Pancreas (tissue), 10 donors: ENCODE measurements at regions not wholly inside any gene's neighbourhood (a gene's known extent, or its start where the extent isn't known, plus 50 kb on each side); places are given as distances from the start of the nearest gene placed in this dataset.
"Not testable (repeated sequence)": the region's sequence is repeated elsewhere in the genome, so short reads cannot be mapped to it uniquely, and the experiment has no call there.

Source experiments
- ATAC-seq, 4 donors: fragments of 200-7000 bp; cut with Tn5 transposase; one replicate each; pipeline versions ENCODE4 v1.8.0 to v1.9.1; 2020; ENCODE audit warnings: mild to moderate bottlenecking in 4 of 4, moderate library complexity in 4 of 4
- DNase-seq, 6 donors: peaks; one replicate each; pipeline ENCODE4 v3.0.0-alpha.2; 2020
- FAIRE-seq: peaks from 2 replicates; lab custom pipeline; 2012; peaks lifted over from hg19 to GRCh38; lab: Jason Lieb, UNC
- H3K27ac ChIP-seq, 4 donors: fragments of 200-600 bp; sonication (generic); 1 replicate in 3 of 4; 2 replicates in 1 of 4; pipeline versions ENCODE4 v1.5.0 to v1.8.0; 2020
- H3K27me3 ChIP-seq, 4 donors: fragments of 200-600 bp; one replicate each; pipeline ENCODE4 v1.8.0; 2021
- H3K36me3 ChIP-seq, 3 donors: fragments of 200-600 bp; sonication (generic) in 1 of 3; one replicate each; pipeline versions ENCODE4 v1.5.0 to v1.8.0; 2020 to 2021
- H3K4me1 ChIP-seq, 3 donors: fragments of 200-600 bp; one replicate each; pipeline ENCODE4 v1.8.0; 2021
- H3K4me3 ChIP-seq, 4 donors: fragments of 200-600 bp; sonication (generic) in 2 of 4; one replicate each; pipeline versions ENCODE4 v1.5.0 to v1.8.0; 2020 to 2021
- H3K9me3 ChIP-seq, 4 donors: fragments of 200-600 bp; one replicate each; pipeline ENCODE4 v1.8.0; 2021
- WGBS, 2 donors: extraction: QIAGEN DNeasy Blood & Tissue Kit; methylation state at CpG; one replicate each; pipeline ENCODE4 v1.1.7; 2013; 5-methylcytosine and 5-hydroxymethylcytosine counted together
- intact Hi-C, 3 donors: fragments of 100-400 bp; cut with DNase I; formaldehyde crosslinking; loops; one replicate each; pipeline versions ENCODE4 v1.11.1 to v1.14.2; 2022
- TF ChIP-seq, protein P1 (sequence below), 4 donors: fragments of 200-600 bp; sonication (generic) in 3 of 4; IDR thresholded peaks; one replicate each; pipeline versions ENCODE4 v1.5.0 to v1.8.0; 2021; ENCODE audit warnings: antibody characterized with exemption in 4 of 4
- donor health status: healthy with polysubstance abuse.
- donor health status: DM: no; HTN: no; CAD: no; lungs with moderate emphysema.
- donor health status: DM: no; HTN: no; CAD: no.
- donor health status: control.
- donor health status: control.
- donor health status: Bipolar disorder and iron deficiency.
- donor health status: DM: yes; HTN: yes; CAD: no.
- donor health status: DM: no; HTN: no; CAD: no.
- donor health status: DM: no; HTN: no; CAD: no.
- donor health status: DM: yes; HTN: yes; CAD: no.

DNA sequence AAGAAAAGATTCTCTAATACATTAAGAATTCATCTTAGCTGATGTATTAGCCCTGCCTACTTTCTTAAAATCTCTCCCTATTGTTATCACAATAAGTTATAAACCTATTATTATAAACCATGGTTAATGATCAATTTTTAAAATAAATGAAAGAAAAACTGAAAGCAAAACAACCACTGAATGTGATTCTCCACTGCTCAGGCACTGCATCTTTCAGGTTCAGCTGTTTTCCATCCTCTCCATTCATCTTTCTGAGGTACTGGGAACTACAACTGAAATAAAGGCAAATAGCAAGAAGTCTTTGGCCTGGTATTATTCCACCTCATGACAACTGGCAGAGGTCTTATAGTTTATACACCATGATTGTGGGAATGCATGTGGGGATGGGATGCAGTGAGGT lies 798.9 kb upstream of the AADAT start:
- no peak for FAIRE-seq
- no peak overlapping the region for H3K27ac ChIP-seq
- DNase-seq = no peak
- TF ChIP-seq, protein P1, sequence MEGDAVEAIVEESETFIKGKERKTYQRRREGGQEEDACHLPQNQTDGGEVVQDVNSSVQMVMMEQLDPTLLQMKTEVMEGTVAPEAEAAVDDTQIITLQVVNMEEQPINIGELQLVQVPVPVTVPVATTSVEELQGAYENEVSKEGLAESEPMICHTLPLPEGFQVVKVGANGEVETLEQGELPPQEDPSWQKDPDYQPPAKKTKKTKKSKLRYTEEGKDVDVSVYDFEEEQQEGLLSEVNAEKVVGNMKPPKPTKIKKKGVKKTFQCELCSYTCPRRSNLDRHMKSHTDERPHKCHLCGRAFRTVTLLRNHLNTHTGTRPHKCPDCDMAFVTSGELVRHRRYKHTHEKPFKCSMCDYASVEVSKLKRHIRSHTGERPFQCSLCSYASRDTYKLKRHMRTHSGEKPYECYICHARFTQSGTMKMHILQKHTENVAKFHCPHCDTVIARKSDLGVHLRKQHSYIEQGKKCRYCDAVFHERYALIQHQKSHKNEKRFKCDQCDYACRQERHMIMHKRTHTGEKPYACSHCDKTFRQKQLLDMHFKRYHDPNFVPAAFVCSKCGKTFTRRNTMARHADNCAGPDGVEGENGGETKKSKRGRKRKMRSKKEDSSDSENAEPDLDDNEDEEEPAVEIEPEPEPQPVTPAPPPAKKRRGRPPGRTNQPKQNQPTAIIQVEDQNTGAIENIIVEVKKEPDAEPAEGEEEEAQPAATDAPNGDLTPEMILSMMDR (IDR thresholded peaks at IDR 0.05) = no peak
- no peaks in the 10 kb centered on the region for H3K36me3 ChIP-seq
- no peak for ATAC-seq
- H3K4me3 ChIP-seq = no peak overlapping the region
- H3K9me3 ChIP-seq = no peaks in the 10 kb centered on the region
- no peaks in the 10 kb centered on the region for H3K27me3 ChIP-seq
- no peaks in the 10 kb centered on the region for H3K4me1 ChIP-seq
- intact Hi-C loops = no loop called here

DNA sequence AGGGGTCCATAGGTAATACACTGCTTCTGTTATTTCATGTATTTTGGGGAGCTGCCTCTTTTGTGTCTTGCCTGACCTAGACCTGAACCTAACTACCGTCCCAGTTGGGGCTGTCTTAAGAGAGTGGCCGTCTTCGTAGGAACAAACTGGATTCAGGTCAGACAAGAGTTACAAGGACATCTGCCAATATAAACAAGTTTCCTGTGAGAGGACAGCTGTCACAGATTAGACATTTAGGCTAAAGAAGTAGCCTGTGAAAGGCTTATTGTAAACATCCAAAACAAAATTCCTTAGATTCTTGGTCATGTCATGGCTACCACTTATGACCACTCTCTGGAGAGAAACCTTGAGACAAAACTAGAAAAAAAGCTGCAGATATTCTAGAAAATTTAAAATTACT lies 797.6 kb upstream of the AADAT start:
- TF ChIP-seq, protein P1 (IDR thresholded peaks at IDR 0.05) = no peak
- no peak for FAIRE-seq
- WGBS, 2 donors = 6 to 8% methylated on average over 3 of the region's 3 CpGs

DNA sequence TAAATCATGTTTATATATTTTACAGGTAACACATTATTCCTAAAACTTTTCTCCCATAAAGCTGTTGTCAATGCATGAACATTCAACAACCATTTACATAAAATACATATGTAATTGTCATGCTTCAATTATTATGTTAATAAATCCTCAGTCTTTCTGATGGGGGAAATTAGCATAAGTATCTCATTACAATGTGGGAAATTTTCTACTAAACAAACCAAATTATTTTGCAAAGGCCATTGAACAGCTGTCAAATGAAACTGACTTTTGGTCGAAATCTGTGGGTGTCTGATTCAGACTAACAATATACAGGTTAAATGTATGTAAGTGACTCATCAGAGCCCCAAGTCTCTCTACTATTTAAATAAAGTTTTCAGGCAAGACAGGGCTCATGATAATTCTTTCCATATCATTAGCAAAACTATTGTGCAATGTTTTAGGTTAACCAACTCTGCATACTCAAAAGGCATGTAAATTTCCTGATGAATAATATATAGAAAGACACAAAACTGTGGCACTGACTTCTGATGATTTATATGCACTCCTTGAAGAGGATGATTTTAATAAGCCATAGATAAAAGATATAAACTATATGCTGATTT lies 795.3 kb upstream of the AADAT start:
- TF ChIP-seq, protein P1 (IDR thresholded peaks at IDR 0.05) = no peak
- Histone ChIP-seq H3K27ac (no peak overlapping the region), H3K9me3 (no peaks in the 10 kb centered on the region), H3K4me3 (no peak overlapping the region), H3K36me3 (no peaks in the 10 kb centered on the region), H3K4me1 (no peaks in the 10 kb centered on the region), H3K27me3 (no peaks in the 10 kb centered on the region)
- no peak for DNase-seq
- ATAC-seq = no peak
- intact Hi-C loops = no loop called here
- no peak for FAIRE-seq
- WGBS, 2 donors = 88 to 94% methylated on average over 1 of the region's 1 CpG

More for the DNA sequence above, 797.6 kb upstream of the AADAT start:
- H3K27me3 ChIP-seq = no peaks in the 10 kb centered on the region
- no peaks in the 10 kb centered on the region for H3K9me3 ChIP-seq
- ATAC-seq (no peak), DNase-seq (no peak)
- H3K27ac ChIP-seq = no peak overlapping the region
- intact Hi-C loops = no loop called here
- no peaks in the 10 kb centered on the region for H3K36me3 ChIP-seq
- no peak overlapping the region for H3K4me3 ChIP-seq
- H3K4me1 ChIP-seq = no peaks in the 10 kb centered on the region

DNA sequence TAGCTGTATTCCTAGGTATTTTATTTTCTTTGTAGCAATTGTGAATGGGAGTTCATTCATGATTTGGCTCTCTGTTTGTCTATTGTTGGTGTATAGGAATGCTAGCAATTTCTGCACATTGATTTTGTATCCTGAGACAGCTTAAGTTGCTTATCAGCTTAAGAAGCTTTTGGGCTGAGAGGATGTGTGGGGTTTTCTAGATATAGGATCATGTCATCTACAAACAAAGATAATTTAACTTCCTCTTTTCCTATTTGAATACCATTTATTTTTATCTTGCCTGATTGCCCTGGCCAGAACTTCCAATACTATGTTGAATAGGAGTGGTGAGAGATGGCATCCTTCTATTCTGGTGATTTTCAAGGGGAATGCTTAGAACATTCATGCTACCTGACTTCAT lies 791.9 kb upstream of the AADAT start:
- H3K9me3 ChIP-seq, intact Hi-C loops, ATAC-seq, H3K36me3 ChIP-seq, H3K4me1 ChIP-seq, H3K27ac ChIP-seq, DNase-seq, H3K27me3 ChIP-seq, FAIRE-seq, H3K4me3 ChIP-seq: not testable (repeated sequence)

- intact Hi-C loops = no loop called here
- FAIRE-seq (no peak), DNase-seq (no peak), ATAC-seq (peak in 1 of 4 donors; percentile 25)
- Histone ChIP-seq H3K9me3 (no peaks in the 10 kb centered on the region), H3K4me1 (no peaks in the 10 kb centered on the region), H3K36me3 (no peaks in the 10 kb centered on the region), H3K4me3 (no peak overlapping the region), H3K27me3 (no peaks in the 10 kb centered on the region), H3K27ac (no peak overlapping the region)
- TF ChIP-seq, protein P1 (IDR thresholded peaks at IDR 0.05) = no peak
- 89% methylated on average over 1 of the region's 1 CpG for WGBS, 2 donors
Measured at GRCh38 chr4:170875868-170876267, 786.1 kb upstream of the AADAT start.
